ENCODE measurements at regions not wholly inside any gene's neighbourhood (a gene's known extent, or its start where the extent isn't known, plus 50 kb on each side); places are given as distances from the start of the nearest gene placed in this dataset.

- H3K4me3 ChIP-seq: no peak overlapping the region
Measured at GRCh38 chr5:66519626-66520025, 76.6 kb upstream of the MAST4 start.

GRCh38 chr5:66520854-66521253 is 75.3 kb upstream of the MAST4 start:
- no peak overlapping the region for H3K4me3 ChIP-seq
- H3K27ac ChIP-seq: no peak overlapping the region

More at GRCh38 chr5:66519626-66520025, 76.6 kb upstream of the MAST4 start:
- no peak overlapping the region for H3K27ac ChIP-seq

- no peak overlapping the region for H3K27ac ChIP-seq
- H3K4me3 ChIP-seq: no peak overlapping the region
Measured at GRCh38 chr5:66527478-66528035, 68.6 kb upstream of the MAST4 start.

GRCh38 chr5:66529182-66529581 is 67.0 kb upstream of the MAST4 start:
- H3K27ac ChIP-seq: no peak overlapping the region
- H3K4me3 ChIP-seq: no peak overlapping the region

- H3K27ac ChIP-seq: no peak overlapping the region
Measured at GRCh38 chr5:66529704-66530103, 66.5 kb upstream of the MAST4 start.

GRCh38 chr5:66538126-66538525 is 58.1 kb upstream of the MAST4 start:
- Histone ChIP-seq H3K4me3 (no peak overlapping the region), H3K27ac (no peak overlapping the region)

More at GRCh38 chr5:66529704-66530103, 66.5 kb upstream of the MAST4 start:
- H3K4me3 ChIP-seq: no peak overlapping the region

- H3K4me3 ChIP-seq: no peak overlapping the region
- no peak overlapping the region for H3K27ac ChIP-seq
Measured at GRCh38 chr5:66538531-66538930, 57.7 kb upstream of the MAST4 start.

GRCh38 chr5:66540078-66540477 is 56.1 kb upstream of the MAST4 start:
- H3K27ac ChIP-seq: peak overlapping the region in 1 of 21 experiments; percentile 10
- no peak overlapping the region for H3K4me3 ChIP-seq

GRCh38 chr5:66542711-66543110 is 53.5 kb upstream of the MAST4 start:
- H3K4me3 ChIP-seq: no peak overlapping the region

More at GRCh38 chr5:66542711-66543110, 53.5 kb upstream of the MAST4 start:
- H3K27ac ChIP-seq: no peak overlapping the region

Data from skin epidermis (tissue), 12 donors.